Stimulated activated memory B cell treated with anti-CD40 and anti-IgM and Interleukin-4, amounts not matched to agents 10 μg/mL and 1 μg/mL and 100 μg/mL, for 72 hours (primary cell): ENCODE measurements at regions not wholly inside any gene's neighbourhood (a gene's known extent, or its start where the extent isn't known, plus 50 kb on each side); places are given as distances from the start of the nearest gene placed in this dataset.

ENCODE experiments used
- ATAC-seq: fragments of 150-1000 bp; cut with Tn5 transposase; 2 replicates; pipeline ENCODE4 v1.10.0; 2021
- H3K27ac Mint-ChIP-seq: one replicate; pipeline ENCODE4 v1.8.0; 2022; ENCODE audit warnings: mild to moderate bottlenecking, mixed read lengths
- H3K27me3 Mint-ChIP-seq: one replicate; pipeline ENCODE4 v1.8.0; 2022; ENCODE audit warnings: mixed read lengths
- H3K36me3 Mint-ChIP-seq: one replicate; pipeline ENCODE4 v1.8.0; 2022; ENCODE audit warnings: mixed read lengths
- H3K4me1 Mint-ChIP-seq: one replicate; pipeline ENCODE4 v1.8.0; 2022; ENCODE audit warnings: mixed read lengths
- H3K4me3 Mint-ChIP-seq: one replicate; pipeline ENCODE4 v1.8.0; 2022; ENCODE audit warnings: mild to moderate bottlenecking, moderate library complexity, mixed read lengths
- H3K9me3 Mint-ChIP-seq: one replicate; pipeline ENCODE4 v1.8.0; 2022; ENCODE audit warnings: mixed read lengths

DNA sequence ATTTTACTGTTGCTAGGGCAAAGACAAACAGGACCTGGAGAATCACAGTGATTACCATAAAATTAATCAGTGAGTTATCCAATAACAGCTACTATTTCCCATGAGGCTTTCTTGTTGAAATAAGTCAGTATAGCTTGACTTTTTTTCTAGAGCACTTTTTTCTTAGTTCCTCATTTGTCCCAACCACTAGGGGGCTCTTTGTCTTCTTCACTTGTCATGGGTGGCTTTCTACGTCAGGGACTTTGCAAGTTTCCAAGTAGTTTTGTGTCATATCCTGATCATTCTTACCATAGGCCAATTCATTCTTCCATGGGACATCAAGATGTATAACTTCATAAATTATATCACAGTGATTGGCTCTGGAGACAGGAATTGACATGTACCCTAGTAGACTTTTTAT, 1019.6 kb upstream of the PIK3C3 start:
- Mint-ChIP-seq H3K4me3 (no peak overlapping the region), H3K27ac (no peak overlapping the region), H3K9me3 (peaks cover 7% of the 10 kb centered on the region), H3K36me3 (no peaks in the 10 kb centered on the region), H3K27me3 (no peaks in the 10 kb centered on the region), H3K4me1 (no peaks in the 10 kb centered on the region)
- no peak for ATAC-seq

DNA sequence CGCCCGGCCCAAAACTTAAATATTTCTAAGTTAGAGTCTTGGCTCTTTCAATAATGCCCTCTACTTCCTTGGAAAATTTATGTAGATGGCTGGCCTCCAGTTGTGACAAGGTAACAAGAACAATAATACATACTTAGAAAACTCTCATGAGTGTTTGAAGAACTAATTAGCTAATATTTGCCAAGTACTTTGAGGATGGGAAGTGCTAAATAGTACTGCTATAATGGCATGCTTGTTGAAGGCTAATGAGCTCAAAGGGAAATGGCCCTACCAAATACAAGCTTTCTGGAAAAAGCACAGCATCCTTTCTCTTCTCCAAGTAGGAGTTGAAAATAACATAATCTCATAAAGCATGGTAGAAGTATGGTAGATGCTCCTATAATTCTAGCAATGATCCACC, 1022.2 kb upstream of the PIK3C3 start:
- Mint-ChIP-seq H3K27me3 (no peaks in the 10 kb centered on the region), H3K9me3 (peaks cover 3% of the 10 kb centered on the region), H3K27ac (no peak overlapping the region), H3K36me3 (no peaks in the 10 kb centered on the region), H3K4me3 (no peak overlapping the region), H3K4me1 (no peaks in the 10 kb centered on the region)
- no peak for ATAC-seq

DNA sequence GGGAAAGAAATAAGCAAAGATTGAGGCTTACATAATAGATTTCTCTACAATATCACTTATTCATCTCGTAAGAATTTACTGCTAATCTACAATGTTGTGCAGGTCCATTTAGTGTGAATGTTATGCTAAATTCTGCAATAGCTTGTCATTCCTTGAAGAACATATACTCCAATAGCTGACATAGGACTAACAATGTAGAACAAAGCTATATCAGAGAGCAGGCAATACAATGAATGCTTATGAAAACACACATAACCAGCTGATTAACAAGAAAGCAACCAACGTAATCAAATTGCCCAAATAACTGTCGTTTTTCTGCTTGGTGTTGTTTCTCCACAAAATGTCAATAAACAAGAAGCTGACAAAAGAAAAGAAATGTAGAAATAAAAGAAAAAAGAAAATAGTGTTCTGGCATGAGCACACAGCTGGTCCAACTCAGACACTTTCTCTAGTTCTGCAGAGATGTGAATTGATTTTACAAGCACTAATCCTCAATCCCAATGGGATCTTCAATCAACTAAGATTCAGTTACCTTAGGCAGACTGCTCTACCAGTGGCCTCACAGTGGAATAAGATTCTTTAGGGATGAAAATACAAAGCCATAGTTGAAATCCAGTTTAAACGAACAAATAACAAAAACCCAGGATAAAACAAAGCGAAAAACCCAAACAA, 1024.7 kb upstream of the PIK3C3 start:
- Mint-ChIP-seq H3K9me3 (no peaks in the 10 kb centered on the region), H3K27ac (no peak overlapping the region), H3K4me3 (no peak overlapping the region), H3K36me3 (no peaks in the 10 kb centered on the region), H3K4me1 (no peaks in the 10 kb centered on the region), H3K27me3 (no peaks in the 10 kb centered on the region)
- no peak for ATAC-seq

DNA sequence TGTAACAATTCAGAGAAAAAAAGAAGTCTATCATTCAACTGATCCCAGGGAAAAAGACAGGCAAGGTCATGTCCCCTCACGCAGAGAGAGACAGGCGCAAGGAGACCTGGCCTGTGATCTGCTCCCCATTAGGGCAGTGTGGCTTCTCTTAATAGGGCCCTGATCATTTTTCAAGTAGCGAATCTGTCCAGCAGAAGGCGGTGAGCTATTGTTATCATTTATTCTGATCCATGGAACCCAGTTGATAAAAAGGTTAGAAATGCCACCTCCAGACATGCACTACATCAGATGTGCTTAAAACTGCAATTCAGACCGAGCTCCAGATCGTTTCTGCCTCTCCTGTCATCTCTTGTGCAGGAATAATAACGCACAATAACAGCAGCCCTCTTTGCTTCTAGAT, 1025.6 kb upstream of the PIK3C3 start:
- Mint-ChIP-seq H3K27ac (no peak overlapping the region), H3K4me1 (no peaks in the 10 kb centered on the region), H3K27me3 (no peaks in the 10 kb centered on the region), H3K9me3 (no peaks in the 10 kb centered on the region), H3K4me3 (no peak overlapping the region), H3K36me3 (no peaks in the 10 kb centered on the region)
- no peak for ATAC-seq

DNA sequence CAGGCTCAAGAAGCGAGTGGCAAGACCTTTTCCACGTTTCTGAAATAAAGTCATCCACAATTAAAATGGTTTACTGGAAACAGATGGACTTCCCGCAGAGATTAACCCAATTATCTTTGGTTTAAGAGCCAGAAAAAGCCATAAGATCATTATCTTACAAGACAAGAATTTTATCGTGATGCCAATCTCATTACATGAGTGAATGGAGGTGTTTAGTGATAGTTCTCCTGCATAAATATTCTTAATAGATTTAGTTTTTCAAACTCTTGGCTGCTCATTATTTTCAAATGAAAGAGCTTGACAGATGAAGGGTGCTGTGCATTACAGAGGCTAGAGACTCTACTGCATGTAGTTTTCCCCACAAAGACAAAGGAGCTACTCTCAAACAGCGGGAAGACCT, 1028.4 kb upstream of the PIK3C3 start:
- no peak overlapping the region for H3K27ac Mint-ChIP-seq
- no peak for ATAC-seq
- H3K4me3 Mint-ChIP-seq, result no peak overlapping the region
- no peaks in the 10 kb centered on the region for H3K27me3 Mint-ChIP-seq
- no peaks in the 10 kb centered on the region for H3K4me1 Mint-ChIP-seq
- H3K36me3 Mint-ChIP-seq, result no peaks in the 10 kb centered on the region
- H3K9me3 Mint-ChIP-seq, result peaks cover 3% of the 10 kb centered on the region

DNA sequence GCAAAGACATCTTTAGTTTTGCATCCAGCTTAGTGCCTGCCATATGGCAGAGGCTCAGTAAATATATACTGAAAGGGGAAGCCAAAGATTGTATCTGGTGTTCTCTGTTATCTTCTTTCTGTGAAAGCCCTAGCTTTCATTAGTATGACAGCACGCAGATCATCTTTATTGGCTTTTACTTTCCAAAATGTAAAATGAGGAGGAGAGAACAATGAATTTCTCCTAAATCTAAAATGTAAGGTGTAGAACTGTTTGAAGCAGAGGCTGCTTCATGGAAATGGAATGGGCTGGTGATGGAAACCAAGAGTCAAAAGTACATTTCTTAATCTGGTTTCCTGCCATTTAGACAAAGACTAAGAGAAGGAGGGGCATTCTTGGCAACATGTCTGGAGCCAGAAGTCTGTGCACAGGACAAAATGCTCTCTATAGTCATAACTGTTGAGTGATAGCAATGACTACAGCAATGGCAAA, 1029.9 kb upstream of the PIK3C3 start:
- Mint-ChIP-seq H3K27ac (no peak overlapping the region), H3K36me3 (no peaks in the 10 kb centered on the region), H3K4me3 (no peak overlapping the region), H3K9me3 (peaks cover 3% of the 10 kb centered on the region), H3K27me3 (no peaks in the 10 kb centered on the region), H3K4me1 (no peaks in the 10 kb centered on the region)
- ATAC-seq, result no peak

DNA sequence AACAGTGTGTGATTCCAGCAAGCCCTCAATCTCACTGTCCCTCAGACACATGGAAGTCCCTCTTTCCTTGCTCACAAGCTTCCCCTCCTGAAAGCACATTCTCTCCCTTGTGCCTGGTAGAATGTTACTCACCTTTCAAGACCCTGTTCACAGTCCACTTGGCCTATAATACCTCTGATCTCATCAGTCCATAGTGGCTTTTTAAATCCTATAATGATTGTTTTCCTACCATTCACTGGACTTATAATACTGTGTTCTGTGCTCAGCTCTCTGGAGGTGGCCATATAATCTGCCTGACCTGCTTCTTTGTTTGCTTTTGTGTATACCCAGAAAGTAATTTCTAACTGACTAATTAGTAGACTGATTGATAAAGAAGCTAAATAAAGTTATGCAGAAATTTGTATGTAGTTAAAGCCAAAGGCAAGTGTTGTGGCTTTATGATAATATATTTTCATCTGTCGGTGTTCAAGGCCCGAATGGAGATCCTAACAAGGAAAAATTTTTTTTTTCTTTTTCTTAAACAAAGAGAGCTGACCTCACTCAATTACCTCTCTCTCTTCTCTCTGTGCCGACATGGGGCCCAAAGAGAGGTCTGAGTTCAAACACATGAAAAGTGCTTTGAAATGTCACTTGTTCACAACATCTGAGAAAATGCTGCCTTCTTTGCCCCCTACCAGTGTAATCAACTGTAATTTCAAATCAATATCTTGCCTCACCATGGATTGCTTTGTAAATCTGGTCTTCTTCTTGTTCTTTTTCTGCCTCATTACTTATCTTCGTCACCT, 1033.0 kb upstream of the PIK3C3 start:
- no peak for ATAC-seq
- H3K4me3 Mint-ChIP-seq, result no peak overlapping the region
- H3K27ac Mint-ChIP-seq, result no peak overlapping the region
- H3K4me1 Mint-ChIP-seq, result no peaks in the 10 kb centered on the region
- H3K36me3 Mint-ChIP-seq, result no peaks in the 10 kb centered on the region
- peaks cover 3% of the 10 kb centered on the region for H3K9me3 Mint-ChIP-seq
- no peaks in the 10 kb centered on the region for H3K27me3 Mint-ChIP-seq

DNA sequence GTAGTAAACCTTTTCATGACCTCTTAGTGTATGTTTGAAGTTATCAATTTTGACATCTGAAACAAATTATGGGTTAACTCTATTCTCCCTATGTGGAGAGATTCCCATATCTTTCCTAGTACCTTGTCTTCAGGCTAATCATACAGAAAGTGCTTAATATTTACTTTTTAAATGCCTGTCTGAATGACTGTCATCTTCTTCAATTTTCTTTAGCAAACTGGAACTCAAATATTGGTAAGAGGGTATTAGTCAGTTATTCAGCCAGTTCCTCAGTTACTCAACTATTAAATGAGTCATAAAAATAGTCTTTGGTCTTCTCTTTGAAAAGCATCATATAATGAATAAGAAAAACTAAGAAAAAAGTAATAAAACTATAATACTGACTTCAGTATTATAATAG, 1038.0 kb upstream of the PIK3C3 start:
- H3K9me3 Mint-ChIP-seq, result no peaks in the 10 kb centered on the region
- H3K27me3 Mint-ChIP-seq, result no peaks in the 10 kb centered on the region
- ATAC-seq, result no peak
- H3K4me1 Mint-ChIP-seq, result no peaks in the 10 kb centered on the region
- H3K27ac Mint-ChIP-seq, result no peak overlapping the region
- H3K36me3 Mint-ChIP-seq, result no peaks in the 10 kb centered on the region
- H3K4me3 Mint-ChIP-seq, result no peak overlapping the region

DNA sequence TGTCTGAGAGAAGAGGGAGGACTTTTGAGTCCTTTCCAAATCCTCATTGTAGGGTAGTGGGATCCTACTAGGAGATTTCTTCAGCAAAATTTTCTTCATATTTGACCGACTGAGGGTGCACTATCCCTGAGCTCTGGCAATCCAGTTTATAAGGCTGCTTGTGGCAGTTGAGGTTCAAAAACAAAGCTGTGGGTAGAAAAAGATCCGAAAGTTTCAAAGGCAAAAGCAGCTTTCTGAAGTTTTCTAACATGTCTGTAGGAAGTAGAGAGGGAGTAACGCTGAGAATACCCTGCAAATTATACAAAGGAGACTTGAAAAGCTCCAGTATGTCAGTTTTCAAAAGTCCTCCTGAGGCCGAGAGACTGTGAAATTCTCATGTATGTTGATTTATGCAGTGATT, 1039.3 kb upstream of the PIK3C3 start:
- H3K36me3 Mint-ChIP-seq, result no peaks in the 10 kb centered on the region
- H3K9me3 Mint-ChIP-seq, result peaks cover 3% of the 10 kb centered on the region
- no peak overlapping the region for H3K4me3 Mint-ChIP-seq
- H3K4me1 Mint-ChIP-seq, result no peaks in the 10 kb centered on the region
- ATAC-seq, result no peak
- H3K27me3 Mint-ChIP-seq, result no peaks in the 10 kb centered on the region
- H3K27ac Mint-ChIP-seq, result no peak overlapping the region

DNA sequence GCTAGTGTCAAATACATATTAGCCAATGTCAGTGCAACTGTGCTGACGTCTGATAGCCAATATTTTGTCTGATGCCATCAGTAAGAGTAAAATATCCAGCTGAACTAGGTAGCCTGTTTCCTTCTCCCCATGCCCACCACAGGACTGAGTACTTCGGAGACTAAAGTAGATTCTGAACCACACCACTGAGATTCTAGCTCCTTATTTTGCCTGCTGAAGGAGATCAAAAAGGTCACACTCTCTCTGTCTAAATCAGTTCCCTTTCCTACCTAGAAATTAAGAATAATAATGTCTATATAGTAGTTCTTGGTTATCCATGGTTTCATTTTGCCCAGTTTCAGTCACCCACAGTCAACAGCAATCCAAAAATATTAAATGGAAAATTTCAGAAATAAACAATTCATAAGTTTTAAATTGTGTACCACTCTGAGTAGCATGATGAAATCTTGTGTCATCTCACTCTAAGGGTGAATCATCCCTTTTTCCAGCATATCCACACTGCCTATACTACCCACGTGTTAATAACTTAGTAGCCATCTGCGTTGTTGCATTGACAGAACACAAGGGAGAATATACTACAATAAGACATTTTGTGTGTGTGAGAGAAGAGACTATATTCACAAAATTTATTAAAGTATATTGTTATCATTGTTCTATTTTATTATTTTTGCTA, 1043.3 kb upstream of the PIK3C3 start:
- no peak for ATAC-seq
- Mint-ChIP-seq H3K4me3 (no peak overlapping the region), H3K27ac (no peak overlapping the region), H3K9me3 (peaks cover 3% of the 10 kb centered on the region), H3K27me3 (no peaks in the 10 kb centered on the region), H3K4me1 (no peaks in the 10 kb centered on the region), H3K36me3 (no peaks in the 10 kb centered on the region)

DNA sequence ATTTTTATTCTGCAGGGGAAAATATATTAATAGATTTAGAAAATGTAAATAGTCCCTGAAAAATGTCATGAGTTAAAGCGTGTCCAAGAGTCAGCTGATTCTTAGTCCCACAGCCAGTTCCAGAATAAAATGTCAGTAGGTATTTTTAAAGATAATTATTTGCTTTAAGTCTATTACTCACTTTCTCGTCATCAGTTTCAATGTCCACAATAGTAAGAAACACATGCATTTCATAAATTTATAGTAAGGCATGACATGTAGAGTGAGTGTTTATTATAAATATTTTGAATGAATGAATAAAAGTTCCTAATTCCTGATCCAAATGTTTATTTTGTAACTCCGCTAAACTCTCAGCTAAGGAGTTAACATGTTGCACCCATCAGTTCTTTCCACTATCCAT, 1044.0 kb upstream of the PIK3C3 start:
- Mint-ChIP-seq H3K27me3 (no peaks in the 10 kb centered on the region), H3K4me1 (no peaks in the 10 kb centered on the region), H3K9me3 (peaks cover 3% of the 10 kb centered on the region), H3K4me3 (no peak overlapping the region), H3K27ac (no peak overlapping the region), H3K36me3 (no peaks in the 10 kb centered on the region)
- ATAC-seq, result no peak

DNA sequence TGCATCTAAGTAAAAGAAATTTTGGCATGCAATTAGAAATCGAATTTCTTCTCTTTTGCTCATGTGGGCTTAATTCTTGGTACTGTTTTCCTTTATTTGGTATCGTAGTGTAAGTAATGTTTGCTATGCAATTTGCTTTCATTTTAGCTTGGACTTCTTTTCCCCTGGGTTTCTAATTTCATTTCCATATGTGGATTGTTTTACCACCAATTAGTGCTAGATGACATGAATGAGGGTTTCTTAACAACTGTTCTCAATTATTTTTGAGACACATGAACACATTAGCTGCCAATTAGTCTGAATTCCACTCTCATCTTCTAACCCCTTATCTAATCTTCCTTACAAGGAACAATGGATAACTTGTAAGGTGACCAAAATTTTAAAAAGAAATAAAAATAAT, 1047.2 kb upstream of the PIK3C3 start:
- no peaks in the 10 kb centered on the region for H3K4me1 Mint-ChIP-seq
- no peaks in the 10 kb centered on the region for H3K27me3 Mint-ChIP-seq
- no peak overlapping the region for H3K27ac Mint-ChIP-seq
- H3K36me3 Mint-ChIP-seq, result no peaks in the 10 kb centered on the region
- no peak for ATAC-seq
- H3K9me3 Mint-ChIP-seq, result peaks cover 3% of the 10 kb centered on the region
- no peak overlapping the region for H3K4me3 Mint-ChIP-seq

DNA sequence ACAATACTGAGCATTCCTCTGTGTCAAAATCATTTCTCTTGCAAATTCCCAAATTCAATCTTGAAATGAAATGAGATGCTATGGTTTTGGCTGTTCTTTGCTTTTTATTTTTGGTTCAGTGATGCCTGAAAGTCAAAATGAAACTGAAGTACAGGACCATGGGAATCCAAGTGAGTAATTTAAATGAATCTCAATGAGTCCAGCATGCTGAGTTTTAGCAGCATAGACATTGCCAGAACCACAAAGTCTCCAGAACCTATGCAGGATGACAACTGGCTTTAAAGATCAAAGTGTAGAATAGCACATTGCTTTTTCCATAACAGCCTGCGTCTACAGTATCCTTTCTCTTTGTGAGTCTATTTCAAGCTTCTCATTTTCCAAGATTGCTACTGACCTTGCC, 1050.7 kb upstream of the PIK3C3 start:
- no peaks in the 10 kb centered on the region for H3K27me3 Mint-ChIP-seq
- ATAC-seq, result no peak
- no peaks in the 10 kb centered on the region for H3K36me3 Mint-ChIP-seq
- H3K9me3 Mint-ChIP-seq, result peaks cover 5% of the 10 kb centered on the region
- H3K27ac Mint-ChIP-seq, result no peak overlapping the region
- H3K4me3 Mint-ChIP-seq, result no peak overlapping the region
- H3K4me1 Mint-ChIP-seq, result no peaks in the 10 kb centered on the region

DNA sequence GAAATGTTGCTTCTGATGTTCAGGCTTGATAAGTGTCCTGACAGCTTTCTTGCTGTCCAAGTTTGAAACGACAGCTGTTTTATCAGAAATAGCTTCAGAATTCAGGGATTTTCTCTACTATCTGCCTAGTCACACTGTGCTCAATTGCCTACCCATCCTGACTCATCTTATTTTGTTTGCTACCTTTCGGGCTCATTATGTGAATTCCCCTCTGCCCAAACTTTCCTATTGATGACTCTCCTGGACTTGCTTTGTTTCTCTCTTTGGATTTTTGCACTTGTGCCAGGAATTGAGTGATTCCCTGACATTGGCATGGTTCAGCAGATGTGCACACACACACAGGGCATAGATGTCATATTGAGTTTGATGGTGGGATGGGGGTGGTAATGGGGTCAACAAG, 1052.6 kb upstream of the PIK3C3 start:
- H3K4me1 Mint-ChIP-seq, result no peaks in the 10 kb centered on the region
- no peaks in the 10 kb centered on the region for H3K36me3 Mint-ChIP-seq
- H3K27ac Mint-ChIP-seq, result no peak overlapping the region
- H3K4me3 Mint-ChIP-seq, result no peak overlapping the region
- H3K9me3 Mint-ChIP-seq, result peaks cover 6% of the 10 kb centered on the region
- ATAC-seq, result no peak
- H3K27me3 Mint-ChIP-seq, result no peaks in the 10 kb centered on the region

DNA sequence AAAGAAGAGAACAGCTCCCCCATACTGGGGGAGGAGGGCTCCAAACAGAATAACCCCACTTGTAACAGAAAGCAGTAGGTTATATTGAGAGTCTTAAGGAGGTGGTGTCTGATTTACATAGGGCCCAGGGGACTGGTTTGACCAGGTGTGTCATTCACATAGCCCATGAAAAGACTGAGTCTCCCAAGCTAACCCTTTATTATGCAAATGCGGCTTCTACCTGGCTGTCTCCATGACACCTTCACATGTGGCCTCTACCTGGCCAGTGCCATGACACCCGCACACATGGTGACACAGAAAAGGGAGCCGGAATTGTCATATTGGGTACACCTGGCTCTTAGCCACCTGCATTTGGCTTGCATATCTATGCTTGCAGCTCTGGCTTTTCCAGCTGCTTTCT, 1057.2 kb upstream of the PIK3C3 start:
- Mint-ChIP-seq H3K4me3 (no peak overlapping the region), H3K36me3 (no peaks in the 10 kb centered on the region), H3K9me3 (peaks cover 11% of the 10 kb centered on the region), H3K27me3 (no peaks in the 10 kb centered on the region), H3K27ac (no peak overlapping the region), H3K4me1 (no peaks in the 10 kb centered on the region)
- no peak for ATAC-seq

DNA sequence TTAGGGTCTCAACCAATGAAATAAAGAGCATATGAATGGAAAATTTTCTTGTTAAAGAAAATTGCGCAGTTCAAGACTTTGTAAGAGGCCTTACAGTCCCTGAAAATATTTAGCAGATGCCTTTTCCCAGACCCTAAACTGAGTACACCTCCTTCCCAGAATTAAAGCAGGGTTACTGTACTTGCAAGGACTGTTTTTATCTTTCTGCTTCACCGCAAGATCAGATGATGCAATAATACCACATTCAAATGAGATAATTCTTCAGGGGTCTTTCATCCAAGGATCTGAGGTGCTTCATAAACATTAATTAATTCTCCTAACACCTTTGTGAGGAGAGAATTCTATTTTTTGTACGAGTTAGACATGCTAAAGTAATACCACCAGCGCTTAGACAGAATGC, 1071.8 kb upstream of the PIK3C3 start:
- Mint-ChIP-seq H3K36me3 (no peaks in the 10 kb centered on the region), H3K4me3 (no peak overlapping the region), H3K27ac (no peak overlapping the region), H3K9me3 (peaks cover 3% of the 10 kb centered on the region), H3K4me1 (no peaks in the 10 kb centered on the region), H3K27me3 (no peaks in the 10 kb centered on the region)
- ATAC-seq, result no peak
